HepG2 (cell line): ENCODE measurements at regions not wholly inside any gene's neighbourhood (a gene's known extent, or its start where the extent isn't known, plus 50 kb on each side); places are given as distances from the start of the nearest gene placed in this dataset.

Source experiments
- ATAC-seq: fragments of 200-7000 bp; cut with Tn5 transposase; 3 replicates; pipeline ENCODE4 v1.9.1; 2020; ENCODE audit warnings: mild to moderate bottlenecking, moderate library complexity
- BruUV-seq: library from RNA; stranded (reverse); fragments of 400-500 nt; replicated peaks from 2 replicates; lab custom pipeline; 2021; lab: Mats Ljungman, UMichigan
- CTCF ChIA-PET: fragments of 300-600 bp; formaldehyde crosslinking; extraction: SDS; loops from one replicate; lab custom pipeline; 2021; ENCODE audit warnings: low total read pairs, inconsistent platforms, low intra/inter-chr PET ratio; lab: Yijun Ruan, JAX
- POLR2A ChIA-PET: fragments of 350-600 bp; sonication (Branson Sonifier 250); formaldehyde crosslinking; loops from one replicate; lab custom pipeline; 2020; ENCODE audit warnings: antibody characterized with exemption, inconsistent platforms; lab: Yijun Ruan, JAX
- DNase-seq: peaks from one replicate; pipeline ENCODE4 v3.0.0-alpha.2; 2015; ENCODE audit warnings: low spot score
- FAIRE-seq: peaks from 3 replicates; lab custom pipeline; 2011; peaks lifted over from hg19 to GRCh38; lab: Jason Lieb, UNC
- H2AFZ ChIP-seq: one replicate; pipeline ENCODE4 v1.6.1; 2011; ENCODE audit warnings: low read length, inconsistent platforms
- H3K27ac ChIP-seq: fragments of 300-600 bp; 3 replicates; pipeline ENCODE4 v1.8.0; 2011; ENCODE audit warnings: mixed run types, mild to moderate bottlenecking, mixed read lengths, low read length, inconsistent platforms; ENCODE audit not compliant: insufficient read depth; ENCODE audit errors: extremely low read length
- H3K27me3 ChIP-seq, 2 experiments: fragments of 200-600 bp in 1 of 2; 2 replicates in 1 of 2; 3 replicates in 1 of 2; pipeline versions ENCODE4 v1.6.0 to v1.8.0; 2011; ENCODE audit warnings: low read length in 2 of 2, mild to moderate bottlenecking in 2 of 2, moderate library complexity in 2 of 2, inconsistent platforms in 1 of 2; ENCODE audit not compliant: insufficient read depth in 2 of 2, control insufficient read depth in 1 of 2
- H3K36me3 ChIP-seq, 2 experiments: fragments of 200-600 bp in 1 of 2; replicated peaks in 1 of 2; 2 replicates in 1 of 2; 3 replicates in 1 of 2; pipeline versions ENCODE4 v1.5.1 to v1.8.0; 2011; ENCODE audit warnings: low read length in 2 of 2, inconsistent platforms in 1 of 2; ENCODE audit not compliant: insufficient read depth in 2 of 2, control insufficient read depth in 1 of 2
- H3K4me1 ChIP-seq: 2 replicates; pipeline ENCODE4 v1.5.1; 2012; ENCODE audit warnings: low read length, inconsistent platforms; ENCODE audit not compliant: insufficient read depth
- H3K4me2 ChIP-seq: 2 replicates; pipeline ENCODE4 v1.6.0; 2011; ENCODE audit warnings: low read depth, low read length, inconsistent platforms
- H3K4me3 ChIP-seq, 3 experiments: fragments of 200-600 bp in 1 of 3; sonication (generic), shearing (Covaris generic) in 1 of 3; replicated peaks in 1 of 3; 2 replicates each; pipeline ENCODE4 v1.5.1; 2011 to 2016; ENCODE audit warnings: low read length in 3 of 3, inconsistent platforms in 2 of 3, low read depth in 2 of 3, mild to moderate bottlenecking in 2 of 3, control low read depth in 1 of 3, mixed read lengths in 1 of 3; ENCODE audit not compliant: insufficient read depth in 1 of 3
- H3K79me2 ChIP-seq: one replicate; pipeline ENCODE4 v1.6.1; 2011; ENCODE audit warnings: low read length, inconsistent platforms; ENCODE audit not compliant: insufficient read depth
- H3K9ac ChIP-seq: 2 replicates; pipeline ENCODE4 v1.6.0; 2011; ENCODE audit warnings: mild to moderate bottlenecking, low read depth, low read length, inconsistent platforms; ENCODE audit not compliant: insufficient read depth
- H3K9me3 ChIP-seq: 2 replicates; pipeline ENCODE4 v1.5.1; 2012; ENCODE audit warnings: mild to moderate bottlenecking, low read length
- H4K20me1 ChIP-seq: 2 replicates; pipeline ENCODE4 v1.6.0; 2011; ENCODE audit warnings: inconsistent platforms, mild to moderate bottlenecking, low read length, moderate library complexity; ENCODE audit not compliant: insufficient read depth
- DBP ChIP-seq: sonication (generic); formaldehyde crosslinking; IDR thresholded peaks from 2 replicates; pipeline ENCODE4 v1.4.0; 2020; ENCODE audit warnings: missing genetic modification reagents; ENCODE audit errors: not compliant biosample characterization
- E2F5 ChIP-seq: sonication (generic); formaldehyde crosslinking; conservative IDR thresholded peaks from 2 replicates; pipeline ENCODE4 v1.4.0; 2020; ENCODE audit warnings: missing genetic modification reagents
- GZF1 ChIP-seq: sonication (generic); formaldehyde crosslinking; IDR thresholded peaks from 2 replicates; pipeline ENCODE4 v1.5.1; 2020; ENCODE audit warnings: mild to moderate bottlenecking, missing genetic modification reagents
- HNF4A ChIP-seq: sonication (generic); formaldehyde crosslinking; IDR thresholded peaks from 2 replicates; pipeline ENCODE4 v1.4.0; 2020; ENCODE audit warnings: missing genetic modification reagents
- MED8 ChIP-seq: sonication (generic); formaldehyde crosslinking; IDR thresholded peaks from 2 replicates; pipeline ENCODE4 v1.8.1; 2023; ENCODE audit warnings: mild to moderate bottlenecking, missing genetic modification reagents; ENCODE audit not compliant: insufficient replicate concordance
- NFYB ChIP-seq: sonication (generic); formaldehyde crosslinking; IDR thresholded peaks from 2 replicates; pipeline ENCODE4 v1.4.0; 2020; ENCODE audit warnings: missing genetic modification reagents
- RERE ChIP-seq: IDR thresholded peaks from 2 replicates; pipeline ENCODE4 v1.6.1; 2016; ENCODE audit warnings: low read depth, missing genetic modification reagents, missing compliant biosample characterization
- ZBTB4 ChIP-seq: sonication (generic); formaldehyde crosslinking; IDR thresholded peaks from 2 replicates; pipeline ENCODE4 v1.4.0; 2020; ENCODE audit warnings: missing genetic modification reagents, mild to moderate bottlenecking, borderline replicate concordance
- ZFP36L1 ChIP-seq: sonication (generic); formaldehyde crosslinking; IDR thresholded peaks from 2 replicates; pipeline ENCODE4 v1.8.0; 2022; ENCODE audit warnings: mild to moderate bottlenecking, missing genetic modification reagents, moderate library complexity
- ZKSCAN5 ChIP-seq: sonication (generic); formaldehyde crosslinking; IDR thresholded peaks from 2 replicates; pipeline ENCODE4 v1.5.1; 2020; ENCODE audit warnings: mild to moderate bottlenecking, missing genetic modification reagents
- ZNF343 ChIP-seq: sonication (generic); formaldehyde crosslinking; IDR thresholded peaks from 2 replicates; pipeline ENCODE4 v1.4.0; 2020; ENCODE audit warnings: mild to moderate bottlenecking, missing genetic modification reagents
- ZNF558 ChIP-seq: sonication (generic); formaldehyde crosslinking; IDR thresholded peaks from 2 replicates; pipeline ENCODE4 v1.9.0; 2022; ENCODE audit warnings: mild to moderate bottlenecking, missing genetic modification reagents, borderline replicate concordance
- ZNF782 ChIP-seq: sonication (generic); formaldehyde crosslinking; IDR thresholded peaks from 2 replicates; pipeline ENCODE4 v1.4.0; 2020; ENCODE audit warnings: missing genetic modification reagents, mild to moderate bottlenecking, borderline replicate concordance
- ZSCAN22 ChIP-seq: sonication (generic); formaldehyde crosslinking; IDR thresholded peaks from 2 replicates; pipeline ENCODE4 v1.4.0; 2020; ENCODE audit warnings: mild to moderate bottlenecking, missing genetic modification reagents
- WGBS: methylation state at CpG from one replicate; pipeline ENCODE4 v1.1.6; 2017; ENCODE audit warnings: low lambda C conversion rate; 5-methylcytosine and 5-hydroxymethylcytosine counted together
- in situ Hi-C: cut with HindIII; loops from 2 replicates; pipeline ENCODE4 v1.10.0; 2017; ENCODE audit warnings: low pct_unique_long_range_greater_than_20kb; ENCODE audit not compliant: extremely low pct_ligation_motif_present
- intact Hi-C: fragments of 100-400 bp; cut with micrococcal nuclease; formaldehyde crosslinking; loops from one replicate; pipeline ENCODE4 v1.10.0; 2022; ENCODE audit not compliant: unreplicated experiment

- no peak overlapping the region for H3K4me2 ChIP-seq
- no peak overlapping the region for H2AFZ ChIP-seq
- DNase-seq = no peak
- FAIRE-seq = no peak
- ATAC-seq = no peak
- intact Hi-C loops = loop anchor here (5.0 kb wide), 1 partner anchor 36 kb away; no protein-coding TSS in a partner anchor
- no TSS peak for BruUV-seq
- in situ Hi-C loops = no loop called here
- H3K79me2 ChIP-seq = no peaks in the 10 kb centered on the region
- peaks cover 0 to 21% of the 10 kb centered on the region in 2 experiments; a peak in 3 of 5 replicates for H3K27me3 ChIP-seq
- H3K9ac ChIP-seq = no peak overlapping the region
- H3K36me3 ChIP-seq = no peaks in the 10 kb centered on the region
- WGBS = 38% methylated on average over 8 of the region's 8 CpGs
- H3K4me1 ChIP-seq = no peaks in the 10 kb centered on the region
- ChIA-PET POLR2A (no interaction called here), CTCF (no interaction called here)
- H4K20me1 ChIP-seq = no peaks in the 10 kb centered on the region
- H3K9me3 ChIP-seq = no peaks in the 10 kb centered on the region
- H3K27ac ChIP-seq = no peak overlapping the region
- no peak overlapping the region for H3K4me3 ChIP-seq
- TF ChIP-seq ZSCAN22 (CRISPR knock-in tag) = no peak
- TF ChIP-seq ZKSCAN5 (CRISPR knock-in tag) = no peak
- no peak for TF ChIP-seq RERE
- TF ChIP-seq ZNF343 = no peak
- no peak for TF ChIP-seq NFYB
- no peak for TF ChIP-seq ZNF558 (CRISPR knock-in tag)
- no peak for TF ChIP-seq MED8
- no peak for TF ChIP-seq E2F5
- no peak for TF ChIP-seq HNF4A (CRISPR knock-in tag)
- no peak for TF ChIP-seq ZNF782 (CRISPR knock-in tag)
- TF ChIP-seq ZBTB4 (CRISPR knock-in tag) = no peak
- no peak for TF ChIP-seq DBP (CRISPR knock-in tag)
- TF ChIP-seq ZFP36L1 (CRISPR knock-in tag) = no peak
- TF ChIP-seq GZF1 = no peak
Observed at GRCh38 chr16:22693638-22694340, 120.2 kb upstream of the HS3ST2 start.
